ENCODE measurements at regions not wholly inside any gene's neighbourhood (a gene's known extent, or its start where the extent isn't known, plus 50 kb on each side); places are given as distances from the start of the nearest gene placed in this dataset.

DNA sequence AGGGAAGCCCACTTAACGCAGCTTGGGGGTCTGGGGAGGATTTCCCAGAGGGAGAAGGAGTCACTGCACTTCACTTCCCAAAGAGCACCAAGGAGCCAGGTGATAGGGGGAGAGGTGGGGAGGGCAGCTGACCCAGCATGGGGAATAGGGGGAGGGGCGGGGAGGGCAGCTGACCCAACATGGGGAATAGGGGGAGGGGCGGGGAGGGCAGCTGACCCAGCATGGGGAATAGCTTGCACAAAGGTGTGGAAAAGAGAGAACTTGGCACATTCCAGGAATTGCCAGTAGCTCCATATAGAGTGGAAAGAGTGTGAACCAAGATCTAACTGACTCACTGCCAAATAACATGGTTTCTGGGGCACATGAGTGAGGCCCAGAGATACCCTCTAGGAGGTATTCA, 110.3 kb downstream of the CCT6B start:
- H3F3A ChIP-seq (ENCODE audit: insufficient read depth, low read length, poor library complexity, severe bottlenecking) = no peaks in the 10 kb centered on the region
- no peaks in the 10 kb centered on the region for H4K20me1 ChIP-seq (ENCODE audit: insufficient read depth)
- no peaks in the 10 kb centered on the region for H3K9me3 ChIP-seq (ENCODE audit: low read length)
- H3K27me3 ChIP-seq (ENCODE audit: insufficient read depth, low read depth, low read length) = no peaks in the 10 kb centered on the region
- H3K79me2 ChIP-seq (replicated peaks; ENCODE audit: insufficient read depth, low read length) = no peaks in the 10 kb centered on the region
- no peak overlapping the region for H3K4me2 ChIP-seq (ENCODE audit: low read length)
- H3K9ac ChIP-seq (ENCODE audit: low read length) = no peak overlapping the region
- H3K4me3 ChIP-seq (ENCODE audit: low read length) = no peak overlapping the region
- TF ChIP-seq EZH2 (IDR thresholded peaks at IDR 0.05; ENCODE audit: borderline replicate concordance, insufficient read depth, low read length, poor library complexity, severe bottlenecking) = no peak
- TF ChIP-seq TAF1 (IDR thresholded peaks at IDR 0.05; ENCODE audit: low read depth) = no peak
- TF ChIP-seq EP300 (conservative IDR thresholded peaks at IDR 0.05; ENCODE audit: poor library complexity, severe bottlenecking) = no peak
- no peak for TF ChIP-seq MXI1 (conservative IDR thresholded peaks at IDR 0.05; ENCODE audit: poor library complexity, severe bottlenecking)
- no peaks in the 10 kb centered on the region for H3K9me2 ChIP-seq (ENCODE audit: insufficient read depth, low read length)
- no peaks in the 10 kb centered on the region for H3K36me3 ChIP-seq (ENCODE audit: insufficient read depth, low read length)
- no peak overlapping the region for H3K27ac ChIP-seq (ENCODE audit: low read length)
- no peak overlapping the region for H2AFZ ChIP-seq (ENCODE audit: low read depth, low read length)

DNA sequence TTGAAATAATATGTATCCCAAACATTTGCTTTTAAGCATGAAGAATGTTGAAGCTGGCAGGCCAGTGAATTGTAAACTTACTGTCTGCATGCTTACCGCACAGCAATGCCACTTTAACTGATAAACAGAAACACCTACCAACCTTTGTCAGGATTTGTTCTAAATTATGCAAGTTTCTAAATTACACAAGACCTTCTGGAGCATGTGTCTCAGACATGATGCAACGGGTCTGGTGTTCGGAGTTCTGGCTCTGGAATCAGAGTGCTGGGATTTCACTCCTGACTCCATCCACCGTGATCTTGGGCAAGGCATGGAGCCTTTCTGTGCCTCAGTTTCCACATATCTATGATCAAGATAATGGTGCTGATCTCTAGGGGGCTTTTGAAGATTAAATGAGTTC, 111.2 kb downstream of the CCT6B start:
- Histone ChIP-seq H3K4me2 (ENCODE audit: low read length) (no peak overlapping the region), H3K9me3 (ENCODE audit: low read length) (no peaks in the 10 kb centered on the region), H3K36me3 (ENCODE audit: insufficient read depth, low read length) (no peaks in the 10 kb centered on the region), H4K20me1 (ENCODE audit: insufficient read depth) (no peaks in the 10 kb centered on the region), H3K79me2 (replicated peaks; ENCODE audit: insufficient read depth, low read length) (no peaks in the 10 kb centered on the region), H3K27ac (ENCODE audit: low read length) (no peak overlapping the region), H3K9me2 (ENCODE audit: insufficient read depth, low read length) (no peaks in the 10 kb centered on the region), H3F3A (ENCODE audit: insufficient read depth, low read length, poor library complexity, severe bottlenecking) (no peaks in the 10 kb centered on the region), H3K9ac (ENCODE audit: low read length) (no peak overlapping the region), H3K4me3 (ENCODE audit: low read length) (no peak overlapping the region), H3K27me3 (ENCODE audit: insufficient read depth, low read depth, low read length) (no peaks in the 10 kb centered on the region), H2AFZ (ENCODE audit: low read depth, low read length) (no peak overlapping the region)
- TF ChIP-seq RAD21 (conservative IDR thresholded peaks at IDR 0.05) = no peak
- TF ChIP-seq, protein P1, sequence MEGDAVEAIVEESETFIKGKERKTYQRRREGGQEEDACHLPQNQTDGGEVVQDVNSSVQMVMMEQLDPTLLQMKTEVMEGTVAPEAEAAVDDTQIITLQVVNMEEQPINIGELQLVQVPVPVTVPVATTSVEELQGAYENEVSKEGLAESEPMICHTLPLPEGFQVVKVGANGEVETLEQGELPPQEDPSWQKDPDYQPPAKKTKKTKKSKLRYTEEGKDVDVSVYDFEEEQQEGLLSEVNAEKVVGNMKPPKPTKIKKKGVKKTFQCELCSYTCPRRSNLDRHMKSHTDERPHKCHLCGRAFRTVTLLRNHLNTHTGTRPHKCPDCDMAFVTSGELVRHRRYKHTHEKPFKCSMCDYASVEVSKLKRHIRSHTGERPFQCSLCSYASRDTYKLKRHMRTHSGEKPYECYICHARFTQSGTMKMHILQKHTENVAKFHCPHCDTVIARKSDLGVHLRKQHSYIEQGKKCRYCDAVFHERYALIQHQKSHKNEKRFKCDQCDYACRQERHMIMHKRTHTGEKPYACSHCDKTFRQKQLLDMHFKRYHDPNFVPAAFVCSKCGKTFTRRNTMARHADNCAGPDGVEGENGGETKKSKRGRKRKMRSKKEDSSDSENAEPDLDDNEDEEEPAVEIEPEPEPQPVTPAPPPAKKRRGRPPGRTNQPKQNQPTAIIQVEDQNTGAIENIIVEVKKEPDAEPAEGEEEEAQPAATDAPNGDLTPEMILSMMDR (IDR thresholded peaks at IDR 0.05; ENCODE audit: poor library complexity, severe bottlenecking) = no peak

DNA sequence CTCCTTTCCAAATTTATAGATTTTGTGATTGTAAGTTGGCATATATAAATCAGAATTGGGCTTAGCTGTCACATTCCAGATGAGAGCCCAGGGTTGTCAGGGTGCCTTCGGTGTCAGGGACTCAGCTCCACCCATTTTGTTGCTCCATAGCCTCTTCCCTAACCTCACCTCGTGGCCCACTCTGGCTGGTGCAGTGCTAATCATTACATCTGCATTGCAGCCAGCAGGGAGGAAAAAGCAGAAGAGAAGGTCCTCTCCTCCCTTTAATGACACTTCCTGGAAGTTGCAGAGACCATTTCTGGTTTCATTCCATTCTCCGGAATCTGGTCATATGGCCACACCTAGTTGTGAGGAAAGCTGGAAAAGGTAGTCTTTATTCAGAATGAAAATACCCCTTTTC, 113.3 kb downstream of the CCT6B start:
- TF ChIP-seq, protein P2, sequence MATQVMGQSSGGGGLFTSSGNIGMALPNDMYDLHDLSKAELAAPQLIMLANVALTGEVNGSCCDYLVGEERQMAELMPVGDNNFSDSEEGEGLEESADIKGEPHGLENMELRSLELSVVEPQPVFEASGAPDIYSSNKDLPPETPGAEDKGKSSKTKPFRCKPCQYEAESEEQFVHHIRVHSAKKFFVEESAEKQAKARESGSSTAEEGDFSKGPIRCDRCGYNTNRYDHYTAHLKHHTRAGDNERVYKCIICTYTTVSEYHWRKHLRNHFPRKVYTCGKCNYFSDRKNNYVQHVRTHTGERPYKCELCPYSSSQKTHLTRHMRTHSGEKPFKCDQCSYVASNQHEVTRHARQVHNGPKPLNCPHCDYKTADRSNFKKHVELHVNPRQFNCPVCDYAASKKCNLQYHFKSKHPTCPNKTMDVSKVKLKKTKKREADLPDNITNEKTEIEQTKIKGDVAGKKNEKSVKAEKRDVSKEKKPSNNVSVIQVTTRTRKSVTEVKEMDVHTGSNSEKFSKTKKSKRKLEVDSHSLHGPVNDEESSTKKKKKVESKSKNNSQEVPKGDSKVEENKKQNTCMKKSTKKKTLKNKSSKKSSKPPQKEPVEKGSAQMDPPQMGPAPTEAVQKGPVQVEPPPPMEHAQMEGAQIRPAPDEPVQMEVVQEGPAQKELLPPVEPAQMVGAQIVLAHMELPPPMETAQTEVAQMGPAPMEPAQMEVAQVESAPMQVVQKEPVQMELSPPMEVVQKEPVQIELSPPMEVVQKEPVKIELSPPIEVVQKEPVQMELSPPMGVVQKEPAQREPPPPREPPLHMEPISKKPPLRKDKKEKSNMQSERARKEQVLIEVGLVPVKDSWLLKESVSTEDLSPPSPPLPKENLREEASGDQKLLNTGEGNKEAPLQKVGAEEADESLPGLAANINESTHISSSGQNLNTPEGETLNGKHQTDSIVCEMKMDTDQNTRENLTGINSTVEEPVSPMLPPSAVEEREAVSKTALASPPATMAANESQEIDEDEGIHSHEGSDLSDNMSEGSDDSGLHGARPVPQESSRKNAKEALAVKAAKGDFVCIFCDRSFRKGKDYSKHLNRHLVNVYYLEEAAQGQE (IDR thresholded peaks at IDR 0.05; ENCODE audit: borderline replicate concordance) = no peak
- TF ChIP-seq MXI1 (conservative IDR thresholded peaks at IDR 0.05; ENCODE audit: poor library complexity, severe bottlenecking) (no peak), SMC3 (conservative IDR thresholded peaks at IDR 0.05; ENCODE audit: poor library complexity) (no peak), EZH2 (IDR thresholded peaks at IDR 0.05; ENCODE audit: borderline replicate concordance, insufficient read depth, low read length, poor library complexity, severe bottlenecking) (no peak), POLR2AphosphoS5 (IDR thresholded peaks at IDR 0.05) (no peak), RAD21 (conservative IDR thresholded peaks at IDR 0.05) (no peak), TAF1 (IDR thresholded peaks at IDR 0.05; ENCODE audit: low read depth) (no peak), EP300 (conservative IDR thresholded peaks at IDR 0.05; ENCODE audit: poor library complexity, severe bottlenecking) (no peak)
- TF ChIP-seq, protein P1 (IDR thresholded peaks at IDR 0.05; ENCODE audit: poor library complexity, severe bottlenecking) = no peak
- no peaks in the 10 kb centered on the region for H3F3A ChIP-seq (ENCODE audit: insufficient read depth, low read length, poor library complexity, severe bottlenecking)
- H2AFZ ChIP-seq (ENCODE audit: low read depth, low read length) = no peak overlapping the region

More for the DNA sequence above, 113.3 kb downstream of the CCT6B start:
- no peaks in the 10 kb centered on the region for H3K9me2 ChIP-seq (ENCODE audit: insufficient read depth, low read length)
- H3K36me3 ChIP-seq (ENCODE audit: insufficient read depth, low read length) = no peaks in the 10 kb centered on the region
- H3K79me2 ChIP-seq (replicated peaks; ENCODE audit: insufficient read depth, low read length) = no peaks in the 10 kb centered on the region
- no peak overlapping the region for H3K4me3 ChIP-seq (ENCODE audit: low read length)
- H3K9ac ChIP-seq (ENCODE audit: low read length) = no peak overlapping the region
- H3K27ac ChIP-seq (ENCODE audit: low read length) = no peak overlapping the region
- H3K9me3 ChIP-seq (ENCODE audit: low read length) = no peaks in the 10 kb centered on the region
- no peaks in the 10 kb centered on the region for H4K20me1 ChIP-seq (ENCODE audit: insufficient read depth)
- no peak overlapping the region for H3K4me2 ChIP-seq (ENCODE audit: low read length)
- no peaks in the 10 kb centered on the region for H3K27me3 ChIP-seq (ENCODE audit: insufficient read depth, low read depth, low read length)

Data from neural cell (in vitro differentiated cells).